D341Med (cell line): ENCODE measurements at regions not wholly inside any gene's neighbourhood (a gene's known extent, or its start where the extent isn't known, plus 50 kb on each side); places are given as distances from the start of the nearest gene placed in this dataset.
"Not testable (repeated sequence)": the region's sequence is repeated elsewhere in the genome, so short reads cannot be mapped to it uniquely, and the experiment has no call there.

ENCODE experiments used
- DNase-seq: peaks from one replicate; pipeline ENCODE4 v3.0.0; 2012; ENCODE audit warnings: low spot score

- no peak for DNase-seq
Measured at GRCh38 chr5:82489683-82490082, 211.5 kb upstream of the RPS23 start.

DNA sequence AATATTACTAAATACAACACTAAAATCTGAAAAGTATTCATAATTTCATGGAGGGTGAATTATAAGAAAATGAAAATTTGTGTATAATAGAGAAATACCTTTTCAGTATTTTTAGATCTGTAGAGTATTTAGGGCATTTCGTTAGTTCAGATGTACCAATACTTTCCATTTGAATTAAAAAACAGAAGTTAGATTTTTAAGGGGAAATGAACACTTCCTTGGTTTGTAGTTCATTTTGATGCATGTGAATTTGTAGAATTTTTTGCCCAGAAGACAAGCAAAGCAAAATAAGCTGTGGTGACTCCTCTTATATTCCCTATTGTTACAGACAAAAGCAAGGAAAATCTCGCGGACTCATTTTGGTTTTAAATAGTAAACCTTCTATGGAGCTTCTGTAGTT is 209.0 kb upstream of the RPS23 start:
- no peak for DNase-seq

DNA sequence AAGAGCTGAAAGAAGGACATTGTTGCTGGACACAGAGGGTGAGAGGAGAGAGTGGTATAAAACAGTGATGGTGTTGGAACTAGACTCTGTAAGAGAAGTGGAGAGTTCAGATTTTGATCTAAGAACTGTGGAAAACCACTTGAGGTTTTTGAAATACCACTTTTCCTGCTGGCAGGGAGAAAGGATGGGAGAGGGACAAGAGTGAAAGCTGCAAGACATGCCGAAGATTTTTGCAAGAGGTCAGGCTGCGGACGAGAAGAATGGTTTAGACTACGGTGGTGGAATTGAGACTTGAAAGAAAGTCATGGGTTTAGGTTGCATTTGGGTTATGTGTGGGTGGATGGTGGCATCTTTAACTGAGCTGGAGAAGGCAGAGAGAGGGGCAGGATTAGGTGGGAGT is 202.2 kb upstream of the RPS23 start:
- no peak for DNase-seq

DNA sequence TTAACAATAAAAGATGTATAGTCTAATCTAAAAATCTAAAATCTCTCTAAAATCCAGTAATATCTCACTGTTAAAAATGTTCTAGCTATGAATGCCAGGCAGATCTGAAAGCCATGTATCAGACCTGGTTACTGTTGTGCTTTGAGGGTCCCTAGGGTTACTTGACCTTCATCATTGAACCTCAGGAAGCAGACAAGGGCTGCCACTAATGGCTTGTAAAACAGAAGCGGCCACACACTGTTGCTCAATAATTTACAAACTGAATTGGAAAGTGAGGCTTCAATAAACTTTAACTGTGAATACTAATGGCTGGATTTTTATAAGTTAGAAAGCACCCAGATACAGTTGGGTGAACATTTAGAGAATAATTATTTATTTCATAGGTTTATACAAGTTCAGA is 198.0 kb upstream of the RPS23 start:
- no peak for DNase-seq

- no peak for DNase-seq
Measured at GRCh38 chr5:82473262-82473661, 195.1 kb upstream of the RPS23 start.

GRCh38 chr5:82470185-82470994 is 192.2 kb upstream of the RPS23 start:
- no peak for DNase-seq

DNA sequence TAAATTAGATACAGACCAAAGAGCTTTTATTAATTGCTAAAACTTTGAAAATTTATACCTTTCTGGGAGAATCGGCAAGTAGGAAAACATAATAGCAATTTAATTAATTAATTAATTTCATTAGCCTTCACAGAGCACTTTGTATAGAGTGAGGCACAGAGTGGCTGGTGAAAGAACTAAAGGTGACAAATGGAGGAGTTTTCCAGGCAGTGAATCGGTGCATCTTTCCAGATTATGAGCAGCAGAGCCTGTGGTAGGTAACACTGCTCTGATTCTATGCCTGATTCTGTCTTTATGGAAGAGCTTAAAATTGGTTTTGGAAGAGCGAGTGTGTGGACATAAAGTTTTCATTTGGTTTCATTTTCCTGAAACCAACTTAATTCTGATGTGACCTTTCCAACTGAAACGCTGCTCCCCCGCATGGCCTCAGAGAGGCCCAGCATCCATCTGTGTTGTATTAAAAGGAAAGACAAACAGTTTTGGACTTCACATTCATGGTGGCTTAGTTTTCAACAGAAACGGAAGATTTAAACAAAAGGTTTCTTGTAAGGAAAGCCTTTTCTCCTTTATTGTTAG is 188.9 kb upstream of the RPS23 start:
- no peak for DNase-seq

- DNase-seq = no peak
Measured at GRCh38 chr5:82465235-82465634, 187.1 kb upstream of the RPS23 start.

GRCh38 chr5:82459626-82460025 is 181.5 kb upstream of the RPS23 start:
- no peak for DNase-seq

DNA sequence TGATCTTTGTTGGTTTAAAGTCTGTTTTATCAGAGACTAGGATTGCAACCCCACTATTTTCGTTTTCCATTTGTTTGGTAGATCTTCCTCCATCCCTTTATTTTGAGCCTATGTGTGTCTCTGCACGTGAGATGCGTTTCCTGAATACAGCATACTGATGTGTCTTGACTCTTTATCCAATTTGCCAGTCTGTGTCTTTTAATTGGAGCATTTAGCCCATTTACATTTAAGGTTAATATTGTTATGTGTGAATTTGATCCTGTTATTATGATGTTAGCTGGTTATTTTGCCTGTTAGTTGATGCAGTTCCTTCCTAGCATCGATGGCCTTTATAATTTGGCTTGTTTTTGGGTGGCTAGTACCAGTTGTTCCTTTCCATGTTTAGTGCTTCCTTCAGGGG is 177.2 kb upstream of the RPS23 start:
- DNase-seq = not testable (repeated sequence)

DNA sequence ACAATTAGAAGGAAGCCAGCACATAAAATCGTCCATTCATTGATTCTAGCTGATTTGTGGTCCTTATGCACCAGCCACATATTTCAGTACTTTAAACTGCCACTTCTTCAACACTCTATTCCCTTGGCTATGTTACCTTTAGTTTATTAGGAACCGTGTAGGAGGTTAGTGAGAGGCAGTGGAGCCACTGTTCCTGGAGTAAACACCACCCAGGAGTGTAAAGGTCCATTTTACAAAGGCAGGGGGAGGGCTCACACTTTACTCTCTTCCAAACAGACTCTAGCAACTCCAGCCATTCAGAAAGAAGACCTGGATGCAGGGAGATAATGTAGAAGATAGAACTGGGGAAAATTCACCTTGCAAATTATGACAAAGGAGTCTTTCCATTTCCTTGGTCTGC is 170.2 kb upstream of the RPS23 start:
- no peak for DNase-seq

- DNase-seq = no peak
Measured at GRCh38 chr5:82447913-82448312, 169.8 kb upstream of the RPS23 start.

DNA sequence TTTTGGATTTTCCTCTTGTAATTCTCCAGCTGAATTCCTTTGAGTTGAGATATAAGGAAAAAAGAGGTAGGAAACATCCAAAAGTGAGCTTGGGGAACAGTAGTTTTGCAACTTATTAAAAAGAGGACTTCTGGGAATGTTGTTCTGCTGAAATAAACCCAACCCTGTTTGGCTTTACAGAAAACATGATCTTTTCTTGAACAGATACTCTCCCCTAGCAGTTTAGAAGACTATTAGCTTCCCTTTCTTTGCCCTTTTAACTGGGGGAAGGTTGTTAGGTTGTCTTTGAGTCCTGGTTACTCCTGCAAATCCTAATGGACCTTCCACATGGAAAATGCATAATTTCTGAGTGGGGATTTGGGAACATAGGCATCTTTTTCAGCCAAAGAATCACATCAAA is 168.7 kb upstream of the RPS23 start:
- no peak for DNase-seq

- DNase-seq = no peak
Measured at GRCh38 chr5:82445726-82446335, 167.7 kb upstream of the RPS23 start.

GRCh38 chr5:82439750-82440445 is 161.7 kb upstream of the RPS23 start:
- DNase-seq = no peak

GRCh38 chr5:82437565-82437964 is 159.4 kb upstream of the RPS23 start:
- not testable (repeated sequence) for DNase-seq

- DNase-seq = no peak
Measured at GRCh38 chr5:82436291-82436690, 158.1 kb upstream of the RPS23 start.

- not testable (repeated sequence) for DNase-seq
Measured at GRCh38 chr5:82434696-82435660, 156.8 kb upstream of the RPS23 start.

DNA sequence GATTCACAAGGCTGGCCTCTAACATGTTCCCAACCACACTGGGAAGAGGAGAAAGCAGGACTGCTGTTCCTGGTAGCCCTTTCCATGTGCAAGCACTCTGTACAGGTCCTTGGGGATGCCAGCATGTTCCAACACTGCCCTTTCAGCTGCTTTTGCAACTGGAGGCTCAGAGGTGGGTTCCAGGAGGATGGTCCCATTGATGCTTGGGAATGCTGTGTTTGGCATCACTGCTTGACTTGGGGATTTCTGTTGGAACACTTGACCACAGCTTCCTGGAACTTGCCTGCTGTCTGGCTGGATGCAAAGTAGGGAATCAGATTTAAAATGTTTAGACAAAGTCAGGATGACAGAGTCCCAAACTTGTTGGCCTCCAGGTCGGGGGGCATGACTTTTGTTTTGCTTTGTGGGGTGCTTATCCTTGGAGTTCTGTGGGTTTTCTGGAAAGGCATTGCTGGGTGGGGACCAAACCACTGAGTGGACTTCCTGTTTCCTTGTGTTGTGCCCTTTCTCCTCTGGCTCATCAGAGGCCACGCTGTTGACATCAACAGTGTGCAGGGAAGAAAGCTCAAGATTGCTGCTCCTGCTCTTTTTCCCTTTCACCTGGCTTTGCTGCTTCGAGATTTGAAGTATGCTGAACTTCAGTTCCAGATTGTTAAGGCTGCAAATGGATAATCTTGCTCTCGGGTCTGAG is 148.5 kb upstream of the RPS23 start:
- no peak for DNase-seq

DNA sequence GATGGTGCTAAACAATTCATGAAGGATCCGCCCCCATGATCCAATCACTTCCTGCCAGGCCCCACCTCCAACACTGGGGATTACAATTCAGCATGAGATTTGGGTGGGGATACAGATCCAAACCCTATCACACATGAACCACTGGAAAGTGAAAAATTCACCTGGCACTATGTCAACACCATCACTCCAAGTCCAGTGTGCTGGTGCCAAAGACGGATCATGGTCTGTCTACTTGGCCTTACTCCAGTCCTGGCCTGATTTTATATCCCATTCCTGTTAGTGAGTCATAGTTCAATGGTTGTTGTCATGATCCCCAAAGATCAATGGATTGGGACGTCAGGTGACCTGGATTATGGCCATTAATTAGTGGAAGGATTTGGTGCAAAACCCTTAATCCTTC is 147.4 kb upstream of the RPS23 start:
- no peak for DNase-seq

- DNase-seq = no peak
Measured at GRCh38 chr5:82424211-82424610, 146.1 kb upstream of the RPS23 start.
